ENCODE measurements at regions not wholly inside any gene's neighbourhood (a gene's known extent, or its start where the extent isn't known, plus 50 kb on each side); places are given as distances from the start of the nearest gene placed in this dataset.

- TF ChIP-seq, protein P1, sequence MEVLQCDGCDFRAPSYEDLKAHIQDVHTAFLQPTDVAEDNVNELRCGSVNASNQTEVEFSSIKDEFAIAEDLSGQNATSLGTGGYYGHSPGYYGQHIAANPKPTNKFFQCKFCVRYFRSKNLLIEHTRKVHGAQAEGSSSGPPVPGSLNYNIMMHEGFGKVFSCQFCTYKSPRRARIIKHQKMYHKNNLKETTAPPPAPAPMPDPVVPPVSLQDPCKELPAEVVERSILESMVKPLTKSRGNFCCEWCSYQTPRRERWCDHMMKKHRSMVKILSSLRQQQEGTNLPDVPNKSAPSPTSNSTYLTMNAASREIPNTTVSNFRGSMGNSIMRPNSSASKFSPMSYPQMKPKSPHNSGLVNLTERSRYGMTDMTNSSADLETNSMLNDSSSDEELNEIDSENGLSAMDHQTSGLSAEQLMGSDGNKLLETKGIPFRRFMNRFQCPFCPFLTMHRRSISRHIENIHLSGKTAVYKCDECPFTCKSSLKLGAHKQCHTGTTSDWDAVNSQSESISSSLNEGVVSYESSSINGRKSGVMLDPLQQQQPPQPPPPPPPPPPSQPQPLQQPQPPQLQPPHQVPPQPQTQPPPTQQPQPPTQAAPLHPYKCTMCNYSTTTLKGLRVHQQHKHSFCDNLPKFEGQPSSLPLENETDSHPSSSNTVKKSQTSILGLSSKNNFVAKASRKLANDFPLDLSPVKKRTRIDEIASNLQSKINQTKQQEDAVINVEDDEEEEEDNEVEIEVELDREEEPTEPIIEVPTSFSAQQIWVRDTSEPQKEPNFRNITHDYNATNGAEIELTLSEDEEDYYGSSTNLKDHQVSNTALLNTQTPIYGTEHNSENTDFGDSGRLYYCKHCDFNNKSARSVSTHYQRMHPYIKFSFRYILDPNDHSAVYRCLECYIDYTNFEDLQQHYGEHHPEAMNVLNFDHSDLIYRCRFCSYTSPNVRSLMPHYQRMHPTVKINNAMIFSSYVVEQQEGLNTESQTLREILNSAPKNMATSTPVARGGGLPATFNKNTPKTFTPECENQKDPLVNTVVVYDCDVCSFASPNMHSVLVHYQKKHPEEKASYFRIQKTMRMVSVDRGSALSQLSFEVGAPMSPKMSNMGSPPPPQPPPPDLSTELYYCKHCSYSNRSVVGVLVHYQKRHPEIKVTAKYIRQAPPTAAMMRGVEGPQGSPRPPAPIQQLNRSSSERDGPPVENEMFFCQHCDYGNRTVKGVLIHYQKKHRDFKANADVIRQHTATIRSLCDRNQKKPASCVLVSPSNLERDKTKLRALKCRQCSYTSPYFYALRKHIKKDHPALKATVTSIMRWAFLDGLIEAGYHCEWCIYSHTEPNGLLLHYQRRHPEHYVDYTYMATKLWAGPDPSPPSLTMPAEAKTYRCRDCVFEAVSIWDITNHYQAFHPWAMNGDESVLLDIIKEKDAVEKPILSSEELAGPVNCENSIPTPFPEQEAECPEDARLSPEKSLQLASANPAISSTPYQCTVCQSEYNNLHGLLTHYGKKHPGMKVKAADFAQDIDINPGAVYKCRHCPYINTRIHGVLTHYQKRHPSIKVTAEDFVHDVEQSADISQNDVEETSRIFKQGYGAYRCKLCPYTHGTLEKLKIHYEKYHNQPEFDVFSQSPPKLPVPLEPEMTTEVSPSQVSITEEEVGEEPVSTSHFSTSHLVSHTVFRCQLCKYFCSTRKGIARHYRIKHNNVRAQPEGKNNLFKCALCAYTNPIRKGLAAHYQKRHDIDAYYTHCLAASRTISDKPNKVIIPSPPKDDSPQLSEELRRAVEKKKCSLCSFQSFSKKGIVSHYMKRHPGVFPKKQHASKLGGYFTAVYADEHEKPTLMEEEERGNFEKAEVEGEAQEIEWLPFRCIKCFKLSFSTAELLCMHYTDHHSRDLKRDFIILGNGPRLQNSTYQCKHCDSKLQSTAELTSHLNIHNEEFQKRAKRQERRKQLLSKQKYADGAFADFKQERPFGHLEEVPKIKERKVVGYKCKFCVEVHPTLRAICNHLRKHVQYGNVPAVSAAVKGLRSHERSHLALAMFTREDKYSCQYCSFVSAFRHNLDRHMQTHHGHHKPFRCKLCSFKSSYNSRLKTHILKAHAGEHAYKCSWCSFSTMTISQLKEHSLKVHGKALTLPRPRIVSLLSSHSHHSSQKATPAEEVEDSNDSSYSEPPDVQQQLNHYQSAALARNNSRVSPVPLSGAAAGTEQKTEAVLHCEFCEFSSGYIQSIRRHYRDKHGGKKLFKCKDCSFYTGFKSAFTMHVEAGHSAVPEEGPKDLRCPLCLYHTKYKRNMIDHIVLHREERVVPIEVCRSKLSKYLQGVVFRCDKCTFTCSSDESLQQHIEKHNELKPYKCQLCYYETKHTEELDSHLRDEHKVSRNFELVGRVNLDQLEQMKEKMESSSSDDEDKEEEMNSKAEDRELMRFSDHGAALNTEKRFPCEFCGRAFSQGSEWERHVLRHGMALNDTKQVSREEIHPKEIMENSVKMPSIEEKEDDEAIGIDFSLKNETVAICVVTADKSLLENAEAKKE (CRISPR knock-in tag; IDR thresholded peaks at IDR 0.05), result no peak
- TF ChIP-seq EZH2phosphoT487 (IDR thresholded peaks at IDR 0.05; ENCODE audit: unreplicated experiment) (no peak), STAT1 (IDR thresholded peaks at IDR 0.05; ENCODE audit: unreplicated experiment) (no peak), NANOG (IDR thresholded peaks at IDR 0.05; ENCODE audit: borderline replicate concordance) (no peak)
- TF ChIP-seq, protein P2, sequence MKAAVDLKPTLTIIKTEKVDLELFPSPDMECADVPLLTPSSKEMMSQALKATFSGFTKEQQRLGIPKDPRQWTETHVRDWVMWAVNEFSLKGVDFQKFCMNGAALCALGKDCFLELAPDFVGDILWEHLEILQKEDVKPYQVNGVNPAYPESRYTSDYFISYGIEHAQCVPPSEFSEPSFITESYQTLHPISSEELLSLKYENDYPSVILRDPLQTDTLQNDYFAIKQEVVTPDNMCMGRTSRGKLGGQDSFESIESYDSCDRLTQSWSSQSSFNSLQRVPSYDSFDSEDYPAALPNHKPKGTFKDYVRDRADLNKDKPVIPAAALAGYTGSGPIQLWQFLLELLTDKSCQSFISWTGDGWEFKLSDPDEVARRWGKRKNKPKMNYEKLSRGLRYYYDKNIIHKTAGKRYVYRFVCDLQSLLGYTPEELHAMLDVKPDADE (IDR thresholded peaks at IDR 0.05), result no peak
These were observed 145.7 kb upstream of the TRPC7 start (continued) for GRCh38 chr5:136511046-136511445.

- H3K79me2 ChIP-seq (replicated peaks; ENCODE audit: insufficient read depth), result peaks cover 21% of the 10 kb centered on the region
- H3F3A ChIP-seq (replicated peaks; ENCODE audit: low read depth), result no peaks in the 10 kb centered on the region
- H4K20me1 ChIP-seq (replicated peaks; ENCODE audit: insufficient read depth), result no peaks in the 10 kb centered on the region
- peaks cover 17% of the 10 kb centered on the region for H3K9me2 ChIP-seq (ENCODE audit: insufficient read depth)
- H3K4me3 ChIP-seq, result no peak overlapping the region
- H3K4me1 ChIP-seq (ENCODE audit: insufficient read depth), result no peaks in the 10 kb centered on the region; the same call in 1 of the 2 replicates
- ATAC-seq (no peak), DNase-seq (ENCODE audit: low spot score) (no peak)
- H3K27me3 ChIP-seq (ENCODE audit: insufficient read depth), result no peaks in the 10 kb centered on the region
- Mint-ChIP-seq H3K4me3 (no peak overlapping the region), H3K4me1 (peaks cover 38% of the 10 kb centered on the region), H3K36me3 (ENCODE audit: low read depth) (peaks cover 5% of the 10 kb centered on the region; the same call in 2 of the 3 replicates), H3K9me3 (no peaks in the 10 kb centered on the region), H3K27me3 (ENCODE audit: insufficient read depth, low read depth, poor library complexity) (peaks cover 7% of the 10 kb centered on the region), H3K27ac (no peak overlapping the region)
- no peak overlapping the region for H2AFZ ChIP-seq
- H3K4me2 ChIP-seq, result no peak overlapping the region
- no peak overlapping the region for H3K27ac ChIP-seq (ENCODE audit: low read depth)
- H3K36me3 ChIP-seq (ENCODE audit: insufficient read depth), result no peaks in the 10 kb centered on the region
- TF ChIP-seq CTCF (conservative IDR thresholded peaks at IDR 0.05; ENCODE audit: low read depth in 2 of 2) (no peak), EZH2phosphoT487 (IDR thresholded peaks at IDR 0.05; ENCODE audit: unreplicated experiment) (no peak), EZH2 (IDR thresholded peaks at IDR 0.05; ENCODE audit: low read depth, unreplicated experiment) (no peak), NANOG (IDR thresholded peaks at IDR 0.05; ENCODE audit: borderline replicate concordance) (no peak)
- TF ChIP-seq, protein P2 (IDR thresholded peaks at IDR 0.05), result no peak
- TF ChIP-seq, protein P3, sequence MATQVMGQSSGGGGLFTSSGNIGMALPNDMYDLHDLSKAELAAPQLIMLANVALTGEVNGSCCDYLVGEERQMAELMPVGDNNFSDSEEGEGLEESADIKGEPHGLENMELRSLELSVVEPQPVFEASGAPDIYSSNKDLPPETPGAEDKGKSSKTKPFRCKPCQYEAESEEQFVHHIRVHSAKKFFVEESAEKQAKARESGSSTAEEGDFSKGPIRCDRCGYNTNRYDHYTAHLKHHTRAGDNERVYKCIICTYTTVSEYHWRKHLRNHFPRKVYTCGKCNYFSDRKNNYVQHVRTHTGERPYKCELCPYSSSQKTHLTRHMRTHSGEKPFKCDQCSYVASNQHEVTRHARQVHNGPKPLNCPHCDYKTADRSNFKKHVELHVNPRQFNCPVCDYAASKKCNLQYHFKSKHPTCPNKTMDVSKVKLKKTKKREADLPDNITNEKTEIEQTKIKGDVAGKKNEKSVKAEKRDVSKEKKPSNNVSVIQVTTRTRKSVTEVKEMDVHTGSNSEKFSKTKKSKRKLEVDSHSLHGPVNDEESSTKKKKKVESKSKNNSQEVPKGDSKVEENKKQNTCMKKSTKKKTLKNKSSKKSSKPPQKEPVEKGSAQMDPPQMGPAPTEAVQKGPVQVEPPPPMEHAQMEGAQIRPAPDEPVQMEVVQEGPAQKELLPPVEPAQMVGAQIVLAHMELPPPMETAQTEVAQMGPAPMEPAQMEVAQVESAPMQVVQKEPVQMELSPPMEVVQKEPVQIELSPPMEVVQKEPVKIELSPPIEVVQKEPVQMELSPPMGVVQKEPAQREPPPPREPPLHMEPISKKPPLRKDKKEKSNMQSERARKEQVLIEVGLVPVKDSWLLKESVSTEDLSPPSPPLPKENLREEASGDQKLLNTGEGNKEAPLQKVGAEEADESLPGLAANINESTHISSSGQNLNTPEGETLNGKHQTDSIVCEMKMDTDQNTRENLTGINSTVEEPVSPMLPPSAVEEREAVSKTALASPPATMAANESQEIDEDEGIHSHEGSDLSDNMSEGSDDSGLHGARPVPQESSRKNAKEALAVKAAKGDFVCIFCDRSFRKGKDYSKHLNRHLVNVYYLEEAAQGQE (IDR thresholded peaks at IDR 0.05; ENCODE audit: unreplicated experiment), result no peak
These were observed 145.1 kb upstream of the TRPC7 start for GRCh38 chr5:136510481-136510880.

All from GM23338 (cell line).